Fibroblast of lung (primary cell): ENCODE measurements at regions not wholly inside any gene's neighbourhood (a gene's known extent, or its start where the extent isn't known, plus 50 kb on each side); places are given as distances from the start of the nearest gene placed in this dataset.

Source experiments
- DNase-seq, 2 donors: peaks; one replicate each; pipeline versions ENCODE4 v3.0.0 to v3.0.0-alpha.2; 2010; ENCODE audit warnings: low read depth in 2 of 2
- H2AFZ ChIP-seq: 2 replicates; pipeline ENCODE4 v1.5.1; 2012; ENCODE audit warnings: low read length, control low read depth, inconsistent platforms
- H3K27ac ChIP-seq: 2 replicates; pipeline ENCODE4 v1.5.1; 2011; ENCODE audit warnings: low read length, control low read depth; ENCODE audit not compliant: insufficient read depth
- H3K27me3 ChIP-seq: 2 replicates; pipeline ENCODE4 v1.5.1; 2011; ENCODE audit warnings: mild to moderate bottlenecking, low read length; ENCODE audit not compliant: control insufficient read depth, insufficient read depth
- H3K36me3 ChIP-seq: 2 replicates; pipeline ENCODE4 v1.5.1; 2011; ENCODE audit warnings: low read length; ENCODE audit not compliant: control insufficient read depth, insufficient read depth
- H3K4me1 ChIP-seq: 2 replicates; pipeline ENCODE4 v1.5.1; 2011; ENCODE audit warnings: low read length; ENCODE audit not compliant: control insufficient read depth, insufficient read depth; ENCODE audit errors: extremely low read depth
- H3K4me2 ChIP-seq: 2 replicates; pipeline ENCODE4 v1.5.1; 2011; ENCODE audit warnings: low read length, control low read depth; ENCODE audit not compliant: insufficient read depth; ENCODE audit errors: extremely low read depth
- H3K4me3 ChIP-seq, 4 experiments: fragments of 200-600 bp in 1 of 4; sonication (generic) in 1 of 4; replicated peaks in 1 of 4; 2 replicates each; pipeline ENCODE4 v1.5.1; 2011 to 2016; ENCODE audit warnings: low read length in 4 of 4, low read depth in 3 of 4, mild to moderate bottlenecking in 3 of 4, control low read depth in 2 of 4, inconsistent platforms in 1 of 4, mixed read lengths in 1 of 4; ENCODE audit not compliant: insufficient read depth in 1 of 4; ENCODE audit errors: control extremely low read depth in 1 of 4
- H3K79me2 ChIP-seq: 2 replicates; pipeline ENCODE4 v1.5.1; 2012; ENCODE audit warnings: mild to moderate bottlenecking, low read length, inconsistent platforms; ENCODE audit not compliant: control insufficient read depth, insufficient read depth
- H3K9ac ChIP-seq: 2 replicates; pipeline ENCODE4 v1.5.1; 2011; ENCODE audit warnings: mild to moderate bottlenecking, low read length, control low read depth; ENCODE audit not compliant: insufficient read depth
- H3K9me3 ChIP-seq: 2 replicates; pipeline ENCODE4 v1.5.1; 2012; ENCODE audit warnings: low read depth, low read length; ENCODE audit not compliant: control insufficient read depth, insufficient read depth
- H4K20me1 ChIP-seq: 2 replicates; pipeline ENCODE4 v1.5.1; 2011; ENCODE audit warnings: low read length; ENCODE audit not compliant: control insufficient read depth, insufficient read depth; ENCODE audit errors: extremely low read depth
- EZH2 ChIP-seq: IDR thresholded peaks from 2 replicates; pipeline ENCODE4 v1.5.1; 2012; ENCODE audit warnings: low read length, control low read depth, mild to moderate bottlenecking; ENCODE audit errors: missing control alignments
- TF ChIP-seq, protein P1 (sequence below), 2 donors: IDR thresholded peaks in 1 of 2; conservative IDR thresholded peaks in 1 of 2; 1 replicate in 1 of 2; 2 replicates in 1 of 2; pipeline ENCODE4 v1.5.1; 2011 to 2012; ENCODE audit warnings: low read length in 2 of 2, control low read depth in 1 of 2, inconsistent platforms in 1 of 2, low read depth in 1 of 2, mild to moderate bottlenecking in 1 of 2

DNA sequence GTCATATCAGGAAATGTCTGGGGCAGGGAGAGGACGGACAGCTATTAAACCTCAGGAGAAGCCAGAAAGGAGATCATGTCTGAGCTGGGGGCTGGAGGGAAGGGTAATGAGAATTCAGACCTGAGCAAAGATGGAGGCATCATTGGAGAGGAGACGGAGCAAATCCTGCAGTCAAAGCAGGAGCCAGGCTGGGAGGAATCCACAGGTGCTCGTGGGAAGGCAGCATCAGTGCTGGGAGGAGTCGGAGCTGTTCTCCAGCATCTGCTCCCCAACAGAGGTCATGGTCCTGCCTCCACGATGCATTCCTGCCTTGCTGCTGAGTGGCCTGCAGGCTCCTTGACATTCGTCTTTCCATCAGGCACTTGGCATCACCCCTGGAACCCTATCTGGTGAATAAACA is 148.3 kb upstream of the RAB4A start:
- Histone ChIP-seq H3K27ac (no peak overlapping the region), H3K4me1 (no peaks in the 10 kb centered on the region), H3K36me3 (no peaks in the 10 kb centered on the region), H3K9ac (no peak overlapping the region), H3K79me2 (no peaks in the 10 kb centered on the region), H3K4me3 (no peak overlapping the region), H2AFZ (no peak overlapping the region), H3K4me2 (no peak overlapping the region), H4K20me1 (no peaks in the 10 kb centered on the region), H3K9me3 (no peaks in the 10 kb centered on the region), H3K27me3 (no peaks in the 10 kb centered on the region)
- no peak for DNase-seq
- TF ChIP-seq, protein P1, sequence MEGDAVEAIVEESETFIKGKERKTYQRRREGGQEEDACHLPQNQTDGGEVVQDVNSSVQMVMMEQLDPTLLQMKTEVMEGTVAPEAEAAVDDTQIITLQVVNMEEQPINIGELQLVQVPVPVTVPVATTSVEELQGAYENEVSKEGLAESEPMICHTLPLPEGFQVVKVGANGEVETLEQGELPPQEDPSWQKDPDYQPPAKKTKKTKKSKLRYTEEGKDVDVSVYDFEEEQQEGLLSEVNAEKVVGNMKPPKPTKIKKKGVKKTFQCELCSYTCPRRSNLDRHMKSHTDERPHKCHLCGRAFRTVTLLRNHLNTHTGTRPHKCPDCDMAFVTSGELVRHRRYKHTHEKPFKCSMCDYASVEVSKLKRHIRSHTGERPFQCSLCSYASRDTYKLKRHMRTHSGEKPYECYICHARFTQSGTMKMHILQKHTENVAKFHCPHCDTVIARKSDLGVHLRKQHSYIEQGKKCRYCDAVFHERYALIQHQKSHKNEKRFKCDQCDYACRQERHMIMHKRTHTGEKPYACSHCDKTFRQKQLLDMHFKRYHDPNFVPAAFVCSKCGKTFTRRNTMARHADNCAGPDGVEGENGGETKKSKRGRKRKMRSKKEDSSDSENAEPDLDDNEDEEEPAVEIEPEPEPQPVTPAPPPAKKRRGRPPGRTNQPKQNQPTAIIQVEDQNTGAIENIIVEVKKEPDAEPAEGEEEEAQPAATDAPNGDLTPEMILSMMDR (conservative IDR thresholded peaks at IDR 0.05 in 1 of 2, IDR thresholded peaks at IDR 0.05 in 1 of 2; ENCODE audit: low read depth in 1 of 2, low read length in 2 of 2): no peak
- TF ChIP-seq EZH2: no peak

DNA sequence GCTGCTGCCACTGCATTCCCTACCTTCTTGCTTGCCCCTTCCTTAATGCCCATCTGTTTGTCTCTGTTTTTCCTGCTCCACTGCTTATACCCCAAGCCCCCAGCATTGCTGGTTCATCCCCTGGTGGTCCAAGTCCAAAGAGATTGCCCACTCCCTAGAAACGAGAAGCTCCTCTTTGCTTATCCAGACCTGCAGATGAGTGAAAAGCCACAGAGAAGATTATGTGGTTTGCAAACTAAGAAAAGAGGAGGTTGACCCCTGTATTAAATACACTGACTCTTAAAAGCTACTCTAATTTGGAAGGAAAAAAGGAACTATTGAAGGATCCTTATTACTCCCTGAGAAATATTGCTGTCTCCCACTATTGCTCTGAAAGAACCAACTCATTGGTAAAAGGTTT is 146.8 kb upstream of the RAB4A start:
- no peak for DNase-seq
- H3K79me2 ChIP-seq: no peaks in the 10 kb centered on the region
- H3K4me3 ChIP-seq: no peak overlapping the region
- H4K20me1 ChIP-seq: no peaks in the 10 kb centered on the region
- no peak overlapping the region for H2AFZ ChIP-seq
- H3K4me1 ChIP-seq: no peaks in the 10 kb centered on the region
- no peaks in the 10 kb centered on the region for H3K27me3 ChIP-seq
- no peak overlapping the region for H3K4me2 ChIP-seq
- H3K9ac ChIP-seq: no peak overlapping the region
- TF ChIP-seq, protein P1 (conservative IDR thresholded peaks at IDR 0.05 in 1 of 2, IDR thresholded peaks at IDR 0.05 in 1 of 2; ENCODE audit: low read depth in 1 of 2, low read length in 2 of 2): no peak
- no peak for TF ChIP-seq EZH2
- H3K9me3 ChIP-seq: no peaks in the 10 kb centered on the region
- no peaks in the 10 kb centered on the region for H3K36me3 ChIP-seq
- H3K27ac ChIP-seq: no peak overlapping the region

GRCh38 chr1:229124520-229125124 is 146.3 kb upstream of the RAB4A start:
- no peaks in the 10 kb centered on the region for H3K36me3 ChIP-seq
- H3K9ac ChIP-seq: no peak overlapping the region
- H3K4me3 ChIP-seq: no peak overlapping the region
- no peak overlapping the region for H3K4me2 ChIP-seq
- DNase-seq: no peak
- H3K9me3 ChIP-seq: no peaks in the 10 kb centered on the region
- H3K4me1 ChIP-seq: no peaks in the 10 kb centered on the region
- no peak overlapping the region for H3K27ac ChIP-seq
- H4K20me1 ChIP-seq: no peaks in the 10 kb centered on the region
- H3K79me2 ChIP-seq: no peaks in the 10 kb centered on the region
- no peak overlapping the region for H2AFZ ChIP-seq
- TF ChIP-seq, protein P1 (conservative IDR thresholded peaks at IDR 0.05 in 1 of 2, IDR thresholded peaks at IDR 0.05 in 1 of 2; ENCODE audit: low read depth in 1 of 2, low read length in 2 of 2): no peak
- TF ChIP-seq EZH2: no peak
- no peaks in the 10 kb centered on the region for H3K27me3 ChIP-seq
